ENCODE measurements at regions not wholly inside any gene's neighbourhood (a gene's known extent, or its start where the extent isn't known, plus 50 kb on each side); places are given as distances from the start of the nearest gene placed in this dataset.

GRCh38 chr6:6907286-6907685, 200.5 kb upstream of the RREB1 start:
- TF ChIP-seq GATA2 (IDR thresholded peaks at IDR 0.05; ENCODE audit: low read depth, low read length) (no peak), GATA3 (IDR thresholded peaks at IDR 0.05; ENCODE audit: low read depth, low read length) (no peak)

All from SH-SY5Y (cell line).